22Rv1 (cell line): ENCODE measurements at regions not wholly inside any gene's neighbourhood (a gene's known extent, or its start where the extent isn't known, plus 50 kb on each side); places are given as distances from the start of the nearest gene placed in this dataset.

Source experiments
- ZFX ChIP-seq: fragments of 450-650 bp; IDR thresholded peaks from 2 replicates; pipeline ENCODE4 v1.6.1; 2017; ENCODE audit warnings: antibody characterized with exemption, borderline replicate concordance
- TF ChIP-seq, protein P1 (sequence below): fragments of 450-650 bp; IDR thresholded peaks from 2 replicates; pipeline ENCODE4 v1.5.1; 2017; ENCODE audit warnings: mild to moderate bottlenecking

GRCh38 chr4:148557793-148558192, 115.6 kb upstream of the NR3C2 start:
- TF ChIP-seq, protein P1, sequence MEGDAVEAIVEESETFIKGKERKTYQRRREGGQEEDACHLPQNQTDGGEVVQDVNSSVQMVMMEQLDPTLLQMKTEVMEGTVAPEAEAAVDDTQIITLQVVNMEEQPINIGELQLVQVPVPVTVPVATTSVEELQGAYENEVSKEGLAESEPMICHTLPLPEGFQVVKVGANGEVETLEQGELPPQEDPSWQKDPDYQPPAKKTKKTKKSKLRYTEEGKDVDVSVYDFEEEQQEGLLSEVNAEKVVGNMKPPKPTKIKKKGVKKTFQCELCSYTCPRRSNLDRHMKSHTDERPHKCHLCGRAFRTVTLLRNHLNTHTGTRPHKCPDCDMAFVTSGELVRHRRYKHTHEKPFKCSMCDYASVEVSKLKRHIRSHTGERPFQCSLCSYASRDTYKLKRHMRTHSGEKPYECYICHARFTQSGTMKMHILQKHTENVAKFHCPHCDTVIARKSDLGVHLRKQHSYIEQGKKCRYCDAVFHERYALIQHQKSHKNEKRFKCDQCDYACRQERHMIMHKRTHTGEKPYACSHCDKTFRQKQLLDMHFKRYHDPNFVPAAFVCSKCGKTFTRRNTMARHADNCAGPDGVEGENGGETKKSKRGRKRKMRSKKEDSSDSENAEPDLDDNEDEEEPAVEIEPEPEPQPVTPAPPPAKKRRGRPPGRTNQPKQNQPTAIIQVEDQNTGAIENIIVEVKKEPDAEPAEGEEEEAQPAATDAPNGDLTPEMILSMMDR = no peak
- TF ChIP-seq ZFX = no peak
